Peyer's patch (tissue), 4 donors: ENCODE measurements at regions not wholly inside any gene's neighbourhood (a gene's known extent, or its start where the extent isn't known, plus 50 kb on each side); places are given as distances from the start of the nearest gene placed in this dataset.

Source experiments
- POLR2A ChIP-seq, 2 donors: fragments of 450-650 bp; IDR thresholded peaks; one replicate each; pipeline ENCODE4 v1.5.1; 2017; ENCODE audit warnings: antibody characterized with exemption in 2 of 2, mild to moderate bottlenecking in 2 of 2, moderate library complexity in 2 of 2
- TF ChIP-seq, protein P1 (sequence below), 6 experiments: fragments of 450-650 bp in 4 of 6; fragments of 200-600 bp in 2 of 6; sonication (generic) in 1 of 6; IDR thresholded peaks; one replicate each; pipeline ENCODE4 v1.5.1; 2017 to 2019; ENCODE audit warnings: antibody characterized with exemption in 6 of 6, mild to moderate bottlenecking in 3 of 6, moderate library complexity in 1 of 6

DNA sequence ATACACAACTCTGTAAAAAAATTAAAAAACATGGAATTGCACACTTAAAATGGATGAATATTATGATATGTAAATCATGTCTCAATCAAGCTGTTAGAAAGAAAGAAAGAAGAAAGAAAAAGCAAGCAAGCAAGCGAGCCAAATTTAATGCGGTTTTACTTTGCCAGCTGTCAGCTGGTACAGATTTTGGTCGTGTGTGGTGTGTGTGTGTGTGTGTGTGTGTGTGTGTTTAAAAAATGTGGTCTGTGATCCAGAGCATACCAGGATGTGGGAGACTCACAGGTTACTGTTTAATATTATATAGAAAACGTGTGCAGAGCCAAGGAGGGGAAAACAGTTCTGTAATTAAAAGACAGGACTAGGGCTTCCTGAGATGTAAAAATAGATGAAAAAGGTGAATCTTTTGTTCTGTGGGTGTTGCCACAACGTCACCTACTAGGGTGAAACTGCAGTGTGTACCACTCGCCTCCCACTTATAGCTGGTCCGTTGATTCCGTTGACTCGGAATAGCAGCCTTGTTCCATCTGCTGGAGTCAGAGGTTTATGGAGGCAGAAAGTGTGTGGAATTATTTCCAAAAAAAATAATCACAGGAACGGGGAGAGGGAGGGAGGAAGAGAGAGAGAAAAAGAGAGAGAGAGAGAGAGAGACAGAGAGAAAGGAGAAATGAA lies 197.7 kb downstream of the BCAS1 start:
- TF ChIP-seq, protein P1, sequence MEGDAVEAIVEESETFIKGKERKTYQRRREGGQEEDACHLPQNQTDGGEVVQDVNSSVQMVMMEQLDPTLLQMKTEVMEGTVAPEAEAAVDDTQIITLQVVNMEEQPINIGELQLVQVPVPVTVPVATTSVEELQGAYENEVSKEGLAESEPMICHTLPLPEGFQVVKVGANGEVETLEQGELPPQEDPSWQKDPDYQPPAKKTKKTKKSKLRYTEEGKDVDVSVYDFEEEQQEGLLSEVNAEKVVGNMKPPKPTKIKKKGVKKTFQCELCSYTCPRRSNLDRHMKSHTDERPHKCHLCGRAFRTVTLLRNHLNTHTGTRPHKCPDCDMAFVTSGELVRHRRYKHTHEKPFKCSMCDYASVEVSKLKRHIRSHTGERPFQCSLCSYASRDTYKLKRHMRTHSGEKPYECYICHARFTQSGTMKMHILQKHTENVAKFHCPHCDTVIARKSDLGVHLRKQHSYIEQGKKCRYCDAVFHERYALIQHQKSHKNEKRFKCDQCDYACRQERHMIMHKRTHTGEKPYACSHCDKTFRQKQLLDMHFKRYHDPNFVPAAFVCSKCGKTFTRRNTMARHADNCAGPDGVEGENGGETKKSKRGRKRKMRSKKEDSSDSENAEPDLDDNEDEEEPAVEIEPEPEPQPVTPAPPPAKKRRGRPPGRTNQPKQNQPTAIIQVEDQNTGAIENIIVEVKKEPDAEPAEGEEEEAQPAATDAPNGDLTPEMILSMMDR (IDR thresholded peaks at IDR 0.05), result no peak
- no peak for TF ChIP-seq POLR2A (IDR thresholded peaks at IDR 0.05)
